Immature natural killer cell (primary cell): ENCODE measurements at regions not wholly inside any gene's neighbourhood (a gene's known extent, or its start where the extent isn't known, plus 50 kb on each side); places are given as distances from the start of the nearest gene placed in this dataset.
"Not testable (repeated sequence)": the region's sequence is repeated elsewhere in the genome, so short reads cannot be mapped to it uniquely, and the experiment has no call there.

Source experiments
- DNase-seq, 3 donors: peaks; one replicate each; pipeline ENCODE4 v3.0.0; 2022; ENCODE audit warnings: mixed read lengths in 1 of 3
- H3K27ac Mint-ChIP-seq, 6 donors: one replicate each; pipeline ENCODE4 v1.8.0; 2020; ENCODE audit warnings: mixed read lengths in 6 of 6, mild to moderate bottlenecking in 5 of 6, inconsistent platforms in 4 of 6, moderate library complexity in 3 of 6
- H3K27me3 Mint-ChIP-seq, 3 donors: one replicate each; pipeline ENCODE4 v1.8.0; 2020 to 2021; ENCODE audit warnings: low read depth in 3 of 3, mild to moderate bottlenecking in 3 of 3, mixed read lengths in 3 of 3, moderate library complexity in 3 of 3, inconsistent platforms in 1 of 3
- H3K36me3 Mint-ChIP-seq, 3 donors: one replicate each; pipeline ENCODE4 v1.8.0; 2020; ENCODE audit warnings: mixed read lengths in 3 of 3, inconsistent platforms in 2 of 3, mild to moderate bottlenecking in 2 of 3
- H3K4me1 Mint-ChIP-seq, 2 donors: one replicate each; pipeline ENCODE4 v1.8.0; 2020; ENCODE audit warnings: inconsistent platforms in 2 of 2, mild to moderate bottlenecking in 2 of 2, mixed read lengths in 2 of 2, moderate library complexity in 1 of 2
- H3K4me3 Mint-ChIP-seq, 5 donors: one replicate each; pipeline ENCODE4 v1.8.0; 2020; ENCODE audit warnings: mild to moderate bottlenecking in 5 of 5, mixed read lengths in 5 of 5, inconsistent platforms in 3 of 5, moderate library complexity in 3 of 5
- H3K9me3 Mint-ChIP-seq, 6 donors: one replicate each; pipeline ENCODE4 v1.8.0; 2020; ENCODE audit warnings: mild to moderate bottlenecking in 6 of 6, mixed read lengths in 6 of 6, inconsistent platforms in 4 of 6, moderate library complexity in 3 of 6

DNA sequence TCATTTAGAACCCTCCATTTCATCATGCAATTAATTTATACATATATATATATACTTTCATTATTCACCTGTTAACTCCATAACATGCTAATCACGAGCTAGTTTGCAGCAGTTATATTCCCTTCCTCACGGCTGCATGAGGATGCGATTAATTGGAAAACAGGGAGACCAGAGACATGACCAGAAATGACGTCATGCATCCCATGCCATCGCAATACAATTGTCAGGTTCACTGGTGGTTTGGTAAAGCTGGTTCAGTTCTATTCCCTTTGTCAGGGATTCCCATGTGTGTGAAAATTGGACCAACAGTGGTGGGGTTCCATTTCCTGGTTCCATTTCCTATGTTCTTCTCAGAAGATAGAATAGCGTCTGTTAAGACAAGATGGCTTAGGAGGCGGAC is 440.4 kb upstream of the ERCC4 start:
- peaks cover 0 to 1% (median 0%) of the 10 kb centered on the region in 3 donors for H3K27me3 Mint-ChIP-seq
- H3K4me1 Mint-ChIP-seq, result no peaks in the 10 kb centered on the region
- H3K27ac Mint-ChIP-seq, result no peak overlapping the region
- H3K9me3 Mint-ChIP-seq, result peaks cover 0 to 13% (median 2%) of the 10 kb centered on the region in 6 donors
- H3K36me3 Mint-ChIP-seq, result peaks cover 0 to 3% (median 0%) of the 10 kb centered on the region in 3 donors
- no peak for DNase-seq
- H3K4me3 Mint-ChIP-seq, result no peak overlapping the region

GRCh38 chr16:13480801-13481200 is 439.2 kb upstream of the ERCC4 start:
- H3K4me1 Mint-ChIP-seq, result no peaks in the 10 kb centered on the region
- H3K27me3 Mint-ChIP-seq, result peaks cover 0 to 3% (median 0%) of the 10 kb centered on the region in 3 donors
- peaks cover 0 to 3% (median 0%) of the 10 kb centered on the region in 3 donors for H3K36me3 Mint-ChIP-seq
- no peak overlapping the region for H3K4me3 Mint-ChIP-seq
- DNase-seq, result no peak
- H3K27ac Mint-ChIP-seq, result no peak overlapping the region
- H3K9me3 Mint-ChIP-seq, result peaks cover 0 to 22% (median 2%) of the 10 kb centered on the region in 6 donors

GRCh38 chr16:13483121-13483520 is 436.8 kb upstream of the ERCC4 start:
- no peaks in the 10 kb centered on the region for H3K4me1 Mint-ChIP-seq
- no peak overlapping the region for H3K27ac Mint-ChIP-seq
- no peak overlapping the region for H3K4me3 Mint-ChIP-seq
- H3K36me3 Mint-ChIP-seq, result no peaks in the 10 kb centered on the region
- peaks cover 0 to 23% (median 2%) of the 10 kb centered on the region in 6 donors for H3K9me3 Mint-ChIP-seq
- no peak for DNase-seq
- H3K27me3 Mint-ChIP-seq, result peaks cover 0 to 3% (median 2%) of the 10 kb centered on the region in 3 donors

DNA sequence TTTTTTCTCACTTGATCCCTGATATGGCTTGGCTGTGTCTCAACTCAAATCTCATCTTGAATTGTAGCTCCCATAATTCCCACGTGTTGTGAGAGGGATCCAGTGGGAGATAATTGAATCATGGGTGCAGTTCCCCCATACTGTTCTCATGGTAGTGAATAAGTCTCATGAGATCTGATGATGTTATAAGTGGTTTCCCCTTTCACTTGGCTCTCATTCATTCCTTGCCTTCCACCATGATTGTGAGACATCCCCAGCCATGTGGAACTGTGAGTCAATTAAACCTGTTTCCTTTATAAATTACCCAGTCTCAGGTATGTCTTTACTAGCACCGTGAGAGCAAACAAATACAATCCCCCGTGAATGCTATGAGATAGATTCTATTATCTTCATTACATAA is 430.5 kb upstream of the ERCC4 start:
- not testable (repeated sequence) for H3K27me3 Mint-ChIP-seq, H3K36me3 Mint-ChIP-seq, H3K4me1 Mint-ChIP-seq, H3K27ac Mint-ChIP-seq, DNase-seq, H3K4me3 Mint-ChIP-seq
- H3K9me3 Mint-ChIP-seq, result peaks cover 0 to 18% (median 3%) of the 10 kb centered on the region in 6 donors

DNA sequence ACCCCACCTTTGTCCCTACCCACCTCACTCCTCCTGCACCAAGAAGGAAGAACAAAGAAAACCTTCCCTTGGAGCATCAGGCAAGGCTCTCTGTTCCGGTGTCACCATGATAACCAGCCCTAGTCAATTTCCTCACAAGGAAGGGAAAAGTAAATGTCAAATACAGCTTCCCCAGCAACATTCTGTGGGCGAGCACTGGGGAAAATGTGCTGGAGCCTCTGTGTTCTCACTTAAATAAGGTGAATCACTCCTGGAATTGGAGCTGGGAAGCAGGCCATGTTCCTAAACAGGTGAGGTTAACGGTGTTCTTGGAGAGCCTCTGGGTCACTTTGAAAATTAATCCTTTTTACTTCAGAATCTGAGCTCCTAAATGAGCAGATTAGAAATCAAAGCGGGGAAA is 427.9 kb upstream of the ERCC4 start:
- no peak overlapping the region for H3K27ac Mint-ChIP-seq
- no peaks in the 10 kb centered on the region for H3K4me1 Mint-ChIP-seq
- H3K27me3 Mint-ChIP-seq, result peaks cover 0 to 5% (median 0%) of the 10 kb centered on the region in 3 donors
- no peak for DNase-seq
- H3K4me3 Mint-ChIP-seq, result no peak overlapping the region
- peaks cover 0 to 9% (median 3%) of the 10 kb centered on the region in 6 donors for H3K9me3 Mint-ChIP-seq
- H3K36me3 Mint-ChIP-seq, result peaks cover 0 to 4% (median 0%) of the 10 kb centered on the region in 3 donors

DNA sequence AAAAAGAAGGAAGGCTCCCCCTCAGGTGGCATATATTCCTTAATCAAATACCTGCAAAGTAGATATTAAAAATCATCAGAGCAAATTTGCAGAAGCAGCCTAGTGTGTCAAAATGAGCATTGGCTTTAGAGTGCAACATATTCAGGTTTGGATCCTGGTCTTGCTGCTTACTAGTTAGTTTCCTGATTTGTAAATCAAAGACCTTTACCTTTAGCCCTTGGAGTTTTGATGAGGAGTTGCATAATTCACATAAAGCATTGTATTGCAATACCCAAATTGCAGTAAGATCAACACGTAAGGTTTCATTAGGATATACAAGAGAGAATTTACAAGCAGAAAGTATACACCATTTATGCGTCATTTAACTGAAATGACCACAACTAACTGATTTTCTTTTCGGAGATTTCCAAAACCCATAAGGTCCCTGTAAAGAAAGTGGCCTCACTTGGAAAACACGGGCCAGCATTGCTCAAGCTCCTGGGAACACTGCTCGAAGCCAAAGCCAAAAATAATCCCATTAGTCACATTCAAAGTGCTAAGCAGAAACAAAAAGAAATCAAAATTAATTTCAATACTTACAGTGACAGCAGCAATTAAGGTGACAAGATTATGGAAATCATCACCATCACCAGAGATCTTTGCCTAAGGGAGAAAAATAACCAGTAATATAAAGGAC is 415.9 kb upstream of the ERCC4 start:
- Mint-ChIP-seq H3K4me3 (no peak overlapping the region), H3K27ac (no peak overlapping the region), H3K4me1 (no peaks in the 10 kb centered on the region), H3K36me3 (no peaks in the 10 kb centered on the region), H3K27me3 (no peaks in the 10 kb centered on the region), H3K9me3 (peaks cover 0 to 2% (median 0%) of the 10 kb centered on the region in 6 donors)
- DNase-seq, result no peak

DNA sequence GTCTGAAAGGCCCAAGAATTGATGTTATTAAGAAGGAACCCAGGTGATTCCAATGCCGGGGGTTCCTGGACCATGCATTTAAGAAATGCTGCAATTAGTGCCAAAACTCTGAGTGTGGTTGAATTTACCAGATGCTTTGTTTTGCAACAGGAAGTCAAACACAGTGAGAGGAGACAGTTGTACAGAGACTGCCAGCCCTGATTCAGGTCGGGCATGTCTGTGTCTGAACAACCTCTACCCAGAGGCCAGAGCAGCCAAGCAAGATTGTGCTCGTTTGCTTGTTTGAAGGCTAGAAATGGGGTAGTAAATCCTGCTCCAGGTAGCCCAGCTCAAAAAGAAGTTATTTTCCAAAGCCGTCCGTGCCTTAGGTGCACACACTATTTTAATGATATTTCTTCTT is 412.4 kb upstream of the ERCC4 start:
- H3K4me1 Mint-ChIP-seq, result no peaks in the 10 kb centered on the region
- H3K27me3 Mint-ChIP-seq, result no peaks in the 10 kb centered on the region
- H3K9me3 Mint-ChIP-seq, result peaks cover 0 to 8% (median 0%) of the 10 kb centered on the region in 6 donors
- H3K27ac Mint-ChIP-seq, result no peak overlapping the region
- no peaks in the 10 kb centered on the region for H3K36me3 Mint-ChIP-seq
- no peak for DNase-seq
- H3K4me3 Mint-ChIP-seq, result no peak overlapping the region

DNA sequence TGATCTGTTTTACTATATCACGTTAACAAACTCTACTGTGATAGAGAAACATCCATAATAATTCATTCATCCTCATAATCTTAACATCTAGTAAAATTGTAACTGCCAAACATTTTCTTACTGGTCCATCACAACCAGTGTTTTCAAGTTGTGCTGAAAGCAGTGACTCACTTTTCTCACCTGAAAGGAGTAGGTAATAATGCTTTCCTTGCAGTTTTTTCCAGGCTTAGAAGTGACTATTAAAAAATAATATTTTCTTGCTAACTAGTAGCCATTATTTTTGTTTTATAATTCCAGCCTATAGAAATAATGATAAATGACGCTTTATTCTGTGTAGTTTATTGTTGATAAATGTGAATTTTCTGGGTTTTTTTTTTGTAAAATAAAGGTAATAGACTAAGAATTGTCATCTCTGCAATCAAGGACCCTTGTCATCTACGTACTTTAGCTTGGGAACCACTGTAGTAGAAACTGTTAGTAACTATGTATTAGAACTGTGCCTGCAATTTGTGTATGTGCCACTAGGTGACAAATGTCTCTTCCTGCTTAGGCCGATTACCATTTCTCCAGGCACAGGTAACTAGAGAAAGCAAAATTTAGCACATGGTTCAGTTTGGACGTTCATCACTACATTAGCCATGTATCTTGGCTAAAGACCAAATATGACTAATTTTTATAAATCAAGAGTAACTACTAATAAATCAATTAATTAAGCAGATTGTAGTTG is 409.4 kb upstream of the ERCC4 start:
- Mint-ChIP-seq H3K4me3 (no peak overlapping the region), H3K9me3 (peaks cover 2 to 16% (median 7%) of the 10 kb centered on the region in 6 donors), H3K27ac (no peak overlapping the region), H3K27me3 (no peaks in the 10 kb centered on the region), H3K36me3 (no peaks in the 10 kb centered on the region), H3K4me1 (no peaks in the 10 kb centered on the region)
- no peak for DNase-seq

- H3K4me3 Mint-ChIP-seq, result no peak overlapping the region
- H3K27me3 Mint-ChIP-seq, result peaks cover 0 to 2% (median 0%) of the 10 kb centered on the region in 3 donors
- H3K36me3 Mint-ChIP-seq, result no peaks in the 10 kb centered on the region
- no peaks in the 10 kb centered on the region for H3K4me1 Mint-ChIP-seq
- peaks cover 3 to 14% (median 4%) of the 10 kb centered on the region in 6 donors for H3K9me3 Mint-ChIP-seq
- no peak overlapping the region for H3K27ac Mint-ChIP-seq
- no peak for DNase-seq
Observed at GRCh38 chr16:13517841-13518240, 402.1 kb upstream of the ERCC4 start.

DNA sequence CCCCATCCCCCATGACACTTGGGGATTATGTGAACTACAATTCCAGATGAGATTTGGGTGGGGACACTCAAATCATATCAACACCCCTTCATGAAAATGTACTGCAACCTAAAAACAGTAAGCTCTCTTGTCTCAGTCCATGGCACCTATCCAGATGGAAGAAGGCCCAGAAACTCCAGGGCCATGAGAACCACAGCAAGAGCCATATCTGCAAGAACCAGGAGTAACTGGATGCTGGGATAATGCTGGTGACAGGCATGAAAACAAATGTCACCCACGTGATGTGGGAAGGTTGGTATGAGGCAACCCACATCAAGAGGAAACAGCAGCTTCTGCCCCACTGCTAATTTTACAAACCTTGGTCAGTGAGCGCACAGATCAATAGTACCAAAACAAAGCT is 400.1 kb upstream of the ERCC4 start:
- H3K27ac Mint-ChIP-seq, result no peak overlapping the region
- no peaks in the 10 kb centered on the region for H3K36me3 Mint-ChIP-seq
- no peak for DNase-seq
- H3K9me3 Mint-ChIP-seq, result peaks cover 0 to 11% (median under 1%) of the 10 kb centered on the region in 6 donors
- H3K4me3 Mint-ChIP-seq, result no peak overlapping the region
- H3K27me3 Mint-ChIP-seq, result peaks cover 0 to 2% (median 0%) of the 10 kb centered on the region in 3 donors
- H3K4me1 Mint-ChIP-seq, result no peaks in the 10 kb centered on the region

DNA sequence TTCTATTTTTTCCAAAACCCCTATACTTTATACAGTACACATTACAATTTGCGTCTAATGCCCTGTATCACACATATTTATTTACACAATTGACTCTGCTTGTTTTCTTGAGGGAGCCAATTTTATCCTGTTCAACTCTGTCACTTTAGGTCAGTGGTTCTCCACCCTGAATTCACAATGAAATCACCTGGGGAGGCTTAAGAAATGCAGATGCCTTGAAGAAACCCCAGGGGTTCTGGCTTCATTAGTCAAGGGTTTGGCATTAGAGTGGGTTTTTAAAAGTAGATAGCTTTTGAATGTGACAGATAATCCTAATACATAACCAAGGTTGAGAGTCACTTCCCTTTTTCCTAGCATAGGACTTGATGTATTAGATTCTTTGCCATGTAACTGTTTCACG is 398.6 kb upstream of the ERCC4 start:
- H3K27me3 Mint-ChIP-seq, result no peaks in the 10 kb centered on the region
- no peak for DNase-seq
- H3K36me3 Mint-ChIP-seq, result no peaks in the 10 kb centered on the region
- no peak overlapping the region for H3K27ac Mint-ChIP-seq
- H3K4me3 Mint-ChIP-seq, result no peak overlapping the region
- H3K9me3 Mint-ChIP-seq, result peaks cover 0 to 8% (median under 1%) of the 10 kb centered on the region in 6 donors
- H3K4me1 Mint-ChIP-seq, result no peaks in the 10 kb centered on the region

DNA sequence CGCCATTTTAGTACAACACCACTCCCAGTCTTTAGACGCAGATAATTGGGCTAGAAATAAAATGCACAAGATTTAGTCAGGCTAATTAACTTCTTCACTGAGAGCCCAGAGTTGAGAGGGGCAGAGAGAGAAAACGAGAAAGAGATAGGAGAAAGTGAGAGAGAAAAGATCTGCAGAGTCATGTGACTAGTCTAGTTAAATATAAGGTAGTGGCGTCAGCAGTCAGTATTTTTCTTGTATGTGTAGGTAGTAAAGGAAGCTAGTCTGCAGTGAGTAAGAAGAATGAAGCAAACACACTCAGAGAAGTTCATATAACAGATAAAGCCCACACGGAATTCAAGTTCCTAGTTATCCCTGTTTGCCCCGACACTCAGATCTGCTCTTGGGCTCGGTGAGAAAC is 392.6 kb upstream of the ERCC4 start:
- DNase-seq, result no peak
- Mint-ChIP-seq H3K27ac (no peak overlapping the region), H3K36me3 (no peaks in the 10 kb centered on the region), H3K4me3 (no peak overlapping the region), H3K4me1 (no peaks in the 10 kb centered on the region), H3K27me3 (peaks cover 0 to 4% (median 0%) of the 10 kb centered on the region in 3 donors), H3K9me3 (peaks cover 0 to 18% (median under 1%) of the 10 kb centered on the region in 6 donors)

DNA sequence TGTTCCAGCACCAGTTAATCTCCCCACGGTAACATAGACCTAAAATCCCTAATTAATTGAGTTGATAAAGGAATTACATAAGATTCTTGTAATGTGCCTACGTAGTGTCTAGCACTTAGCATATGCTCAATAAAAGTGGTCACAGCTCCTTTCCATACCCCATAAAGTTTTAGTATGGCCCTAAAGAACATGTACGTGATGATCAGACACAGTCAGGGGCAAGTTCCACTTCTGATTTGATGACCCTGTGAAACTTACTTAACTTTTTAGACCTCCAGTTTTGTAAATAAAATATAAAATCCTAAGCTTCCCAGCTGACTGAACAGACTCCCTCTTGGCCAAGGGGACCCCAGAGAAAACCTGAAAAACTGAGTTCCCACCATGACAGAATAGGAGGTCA is 391.3 kb upstream of the ERCC4 start:
- Mint-ChIP-seq H3K4me3 (no peak overlapping the region), H3K4me1 (no peaks in the 10 kb centered on the region), H3K9me3 (peaks cover 0 to 14% (median 5%) of the 10 kb centered on the region in 6 donors), H3K36me3 (no peaks in the 10 kb centered on the region), H3K27me3 (peaks cover 0 to 4% (median 0%) of the 10 kb centered on the region in 3 donors), H3K27ac (no peak overlapping the region)
- no peak for DNase-seq

DNA sequence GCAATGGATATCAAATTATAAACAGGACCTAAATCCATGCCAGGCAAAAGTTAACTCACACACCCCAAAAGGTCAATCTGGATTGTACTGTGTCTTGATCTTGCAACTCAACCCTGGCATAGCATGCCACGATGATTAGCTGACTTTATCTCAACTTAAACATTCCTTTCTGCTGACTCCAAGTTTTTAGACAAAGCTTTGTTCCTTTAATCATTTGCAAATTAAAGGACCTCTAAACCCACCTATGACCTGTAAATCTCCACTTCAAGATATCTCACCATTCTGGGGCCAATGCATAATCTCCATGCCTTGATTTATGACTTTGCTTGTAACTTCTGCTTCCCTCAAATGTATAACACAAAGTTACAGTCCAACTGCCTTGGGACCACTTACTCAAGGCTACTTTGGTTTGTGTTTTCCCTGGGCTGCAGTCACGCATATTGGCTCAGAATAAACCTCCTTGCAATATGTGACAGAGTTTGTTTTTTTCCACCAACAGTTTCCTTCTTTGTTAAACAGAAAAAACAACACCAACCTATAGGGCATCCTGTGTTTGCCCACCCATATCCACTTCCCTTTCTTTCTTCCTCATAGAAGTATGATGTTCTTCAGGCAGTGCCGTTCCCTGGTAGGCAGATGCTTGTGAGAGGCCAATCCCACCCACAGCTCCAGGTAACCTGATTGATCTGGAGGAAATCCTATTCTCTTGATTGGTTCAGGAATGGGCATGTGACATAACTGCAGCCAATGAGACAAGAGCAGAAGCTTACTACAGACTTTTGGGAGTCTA is 390.6 kb upstream of the ERCC4 start:
- Mint-ChIP-seq H3K27me3 (peaks cover 0 to 4% (median 0%) of the 10 kb centered on the region in 3 donors), H3K4me1 (no peaks in the 10 kb centered on the region), H3K4me3 (no peak overlapping the region), H3K36me3 (no peaks in the 10 kb centered on the region), H3K27ac (no peak overlapping the region), H3K9me3 (peaks cover 0 to 14% (median 6%) of the 10 kb centered on the region in 6 donors)
- DNase-seq, result no peak
